ENCODE measurements at regions not wholly inside any gene's neighbourhood (a gene's known extent, or its start where the extent isn't known, plus 50 kb on each side); places are given as distances from the start of the nearest gene placed in this dataset.
"Not testable (repeated sequence)": the region's sequence is repeated elsewhere in the genome, so short reads cannot be mapped to it uniquely, and the experiment has no call there.

DNA sequence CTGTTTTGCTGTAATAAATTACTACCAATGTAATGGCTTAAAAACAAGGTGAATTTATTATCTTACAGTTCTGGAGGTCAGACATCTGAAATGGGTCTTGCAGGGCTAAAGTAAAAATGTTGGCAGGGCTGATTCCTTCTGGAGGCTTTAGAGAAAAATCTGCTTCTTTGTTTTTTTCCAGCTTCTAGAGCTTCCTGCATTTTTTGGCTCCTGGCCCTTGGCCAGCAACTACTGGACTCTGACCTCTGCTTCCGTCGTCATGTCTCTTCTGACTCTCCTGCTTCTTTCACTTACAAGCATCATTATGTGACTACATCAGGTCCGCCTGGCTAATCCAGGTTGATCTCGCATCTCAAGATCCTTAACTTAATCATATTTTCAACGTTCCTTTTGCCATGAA, 350.9 kb downstream of the S1PR1 start:
- DNase-seq, result no peak

GRCh38 chr1:101588677-101589076, 351.9 kb downstream of the S1PR1 start:
- DNase-seq, result no peak

- DNase-seq, result no peak
Measured at GRCh38 chr1:101592845-101593244, 356.0 kb downstream of the S1PR1 start.

- DNase-seq, result no peak
Measured at GRCh38 chr1:101595881-101596374, 359.1 kb downstream of the S1PR1 start.

DNA sequence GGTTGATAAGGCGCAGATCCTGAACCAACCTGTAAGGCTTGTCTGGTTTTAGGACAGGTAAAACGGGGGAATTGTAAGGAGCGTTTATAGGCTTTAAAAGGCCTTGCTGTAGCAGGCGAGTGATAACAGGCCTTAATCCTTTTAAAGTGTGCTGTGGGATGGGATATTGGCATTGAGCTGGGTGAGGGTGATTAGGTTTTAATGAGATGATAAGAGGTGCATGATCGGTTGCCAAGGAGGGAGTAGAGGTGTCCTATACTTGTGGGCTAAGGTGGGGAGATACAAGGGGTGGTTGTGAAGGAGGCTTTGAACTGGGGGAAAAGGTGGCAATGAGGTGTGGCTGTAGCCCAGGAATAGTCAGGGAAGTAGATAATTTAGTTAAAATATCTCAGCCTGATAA, 363.8 kb downstream of the S1PR1 start:
- not testable (repeated sequence) for DNase-seq

DNA sequence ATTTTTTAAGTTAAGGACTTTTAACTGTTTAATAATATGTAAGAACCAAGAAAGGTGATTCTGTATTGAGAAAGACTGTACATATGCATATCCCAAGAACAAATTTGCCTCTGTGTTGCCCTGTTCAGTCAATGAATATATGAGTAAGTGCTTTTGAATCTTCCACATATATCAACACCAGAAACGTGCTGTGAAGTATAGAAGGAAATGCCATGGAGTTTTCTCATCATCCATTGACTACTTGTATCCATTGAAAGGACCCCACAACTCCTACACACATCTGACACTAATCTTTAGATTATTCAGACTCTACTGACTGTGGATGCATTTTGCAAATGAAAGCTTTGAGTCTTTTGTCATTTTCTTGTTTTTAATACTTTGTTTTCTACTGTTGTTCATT, 366.9 kb downstream of the S1PR1 start:
- DNase-seq, result no peak

DNA sequence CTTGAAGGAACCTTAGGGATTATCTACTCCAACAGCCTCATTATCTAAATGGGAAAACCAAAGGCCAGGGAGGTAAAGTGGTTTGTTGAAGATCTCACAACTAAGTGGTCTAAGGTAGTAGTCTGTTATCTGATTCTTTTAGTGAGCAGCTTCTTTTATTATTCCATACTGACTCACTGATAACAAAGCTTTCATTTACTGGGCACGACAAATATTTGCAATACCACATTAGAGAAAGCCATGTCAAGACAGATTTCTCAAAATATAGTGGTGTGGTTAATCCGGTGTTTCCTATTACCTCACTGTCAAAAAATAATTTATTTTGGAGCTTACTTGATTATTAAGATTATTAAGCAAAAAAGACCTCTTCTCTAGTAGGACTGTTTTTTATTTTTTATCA, 369.1 kb downstream of the S1PR1 start:
- no peak for DNase-seq

DNA sequence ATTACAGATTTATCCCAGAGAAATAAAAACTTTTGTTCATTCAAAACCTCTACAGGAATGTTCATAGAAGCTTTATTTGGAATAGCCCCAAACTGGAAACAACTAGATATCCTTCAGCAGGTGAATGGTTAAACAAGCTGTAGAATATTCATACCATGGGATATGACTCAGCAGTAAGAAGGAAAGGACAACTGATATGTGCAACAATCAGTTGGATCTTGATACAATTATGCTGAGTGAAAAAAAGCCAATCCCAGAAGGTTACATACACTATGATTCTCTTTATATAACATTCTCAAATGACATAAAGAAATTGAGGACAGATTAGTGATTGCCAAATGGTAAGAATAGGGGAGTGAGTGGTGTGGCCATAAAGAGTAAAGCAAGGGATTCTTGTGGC, 376.7 kb downstream of the S1PR1 start:
- DNase-seq, result no peak

DNA sequence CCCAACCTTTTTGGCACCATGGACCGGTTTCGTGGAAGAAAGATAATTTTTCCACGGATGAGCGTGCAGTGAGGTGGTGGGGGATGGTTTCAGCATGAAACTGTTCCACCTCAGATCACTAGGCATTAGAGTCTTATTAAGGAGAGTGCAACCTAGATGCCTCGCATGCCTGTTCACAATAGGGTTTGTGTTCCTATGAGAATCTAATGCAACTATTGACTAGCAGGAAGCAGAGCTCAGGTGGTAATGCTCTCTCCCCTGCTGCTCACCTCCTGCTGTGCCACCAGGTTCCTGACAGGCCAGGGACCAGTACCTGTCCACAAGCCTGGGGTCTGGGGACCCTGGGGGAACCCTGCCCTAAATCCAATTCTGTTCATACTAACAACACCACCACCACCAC, 377.8 kb downstream of the OLFM3 start:
- DNase-seq, result no peak

DNA sequence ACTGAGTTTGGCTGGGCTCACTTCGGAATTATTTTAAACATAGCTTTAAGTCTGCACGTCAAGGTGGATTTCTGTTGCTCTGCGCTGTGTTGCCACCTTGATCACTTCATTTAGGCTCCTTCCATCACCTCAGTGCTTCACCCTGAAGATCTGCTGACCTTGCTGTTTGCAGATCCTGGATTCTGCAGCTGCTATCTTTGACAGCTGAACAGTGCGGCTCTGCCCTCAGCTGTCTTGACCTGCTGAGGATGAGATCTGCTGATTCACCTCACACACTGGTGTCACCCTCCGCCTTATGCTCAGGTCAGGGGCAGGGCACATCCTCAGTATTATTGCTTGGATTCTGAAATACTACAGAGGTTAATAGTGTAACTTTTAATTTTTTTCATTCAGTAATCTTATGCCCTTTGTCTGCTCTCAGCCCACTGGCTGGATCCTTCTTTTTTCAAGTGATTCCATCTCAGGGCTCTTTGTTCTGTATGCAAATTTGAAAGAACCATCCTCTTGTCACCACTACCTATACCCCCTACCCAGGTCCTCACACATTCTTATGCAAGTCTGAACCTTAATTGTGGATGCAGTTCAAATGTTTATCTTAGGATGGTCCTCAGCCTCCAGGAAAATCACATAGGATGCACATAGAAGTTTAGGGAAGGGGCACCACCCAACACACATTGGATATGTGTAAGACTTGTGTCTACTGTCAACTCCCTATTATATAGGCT, 364.0 kb downstream of the OLFM3 start:
- no peak for DNase-seq

DNA sequence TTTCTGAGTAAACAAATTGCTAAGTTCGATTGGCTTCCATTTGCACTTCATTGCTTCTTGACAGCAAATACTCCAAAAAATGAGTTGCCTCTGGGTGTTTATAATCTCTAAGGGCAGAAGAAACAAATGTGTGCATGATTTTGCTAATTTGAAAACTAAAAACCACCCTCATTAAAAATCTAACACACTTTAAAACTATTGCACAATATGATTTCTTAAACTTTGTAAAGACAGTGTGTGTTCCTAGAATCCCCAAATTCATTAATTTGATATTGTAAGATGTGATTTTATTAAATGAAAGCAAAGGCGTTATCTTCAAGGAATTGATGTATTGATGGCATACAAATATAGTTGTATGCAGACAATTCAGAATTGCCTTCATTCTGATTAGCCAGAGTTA, 350.9 kb downstream of the OLFM3 start:
- DNase-seq, result no peak

GRCh38 chr1:101652484-101652883, 344.2 kb downstream of the OLFM3 start:
- DNase-seq, result no peak

- DNase-seq, result no peak
Measured at GRCh38 chr1:101653482-101653946, 343.2 kb downstream of the OLFM3 start.

- no peak for DNase-seq
Measured at GRCh38 chr1:101664726-101665125, 332.0 kb downstream of the OLFM3 start.

GRCh38 chr1:101667761-101668160, 329.0 kb downstream of the OLFM3 start:
- no peak for DNase-seq

GRCh38 chr1:101683136-101683535, 313.6 kb downstream of the OLFM3 start:
- no peak for DNase-seq

GRCh38 chr1:101683561-101683960, 313.2 kb downstream of the OLFM3 start:
- no peak for DNase-seq

- no peak for DNase-seq
Measured at GRCh38 chr1:101697072-101697471, 299.7 kb downstream of the OLFM3 start.

DNA sequence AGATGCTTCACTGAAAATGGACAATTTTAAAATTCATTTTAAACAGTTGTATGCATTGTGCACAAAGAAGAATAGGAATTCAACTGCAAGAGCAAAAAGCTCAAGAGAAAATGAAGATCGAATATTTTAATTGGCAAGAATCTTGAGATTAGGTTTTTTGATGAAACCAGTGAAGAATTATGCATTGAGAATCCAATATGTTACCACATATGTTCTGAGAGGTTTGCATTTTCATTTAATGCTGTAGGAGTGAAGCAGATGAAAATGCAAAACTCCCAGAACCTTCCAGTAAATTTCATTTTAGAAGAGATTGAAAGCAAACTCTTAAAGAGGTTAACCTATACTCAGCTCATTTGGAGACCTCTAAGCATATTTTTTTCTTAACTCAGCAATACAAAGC, 298.0 kb downstream of the OLFM3 start:
- DNase-seq, result no peak

DNA sequence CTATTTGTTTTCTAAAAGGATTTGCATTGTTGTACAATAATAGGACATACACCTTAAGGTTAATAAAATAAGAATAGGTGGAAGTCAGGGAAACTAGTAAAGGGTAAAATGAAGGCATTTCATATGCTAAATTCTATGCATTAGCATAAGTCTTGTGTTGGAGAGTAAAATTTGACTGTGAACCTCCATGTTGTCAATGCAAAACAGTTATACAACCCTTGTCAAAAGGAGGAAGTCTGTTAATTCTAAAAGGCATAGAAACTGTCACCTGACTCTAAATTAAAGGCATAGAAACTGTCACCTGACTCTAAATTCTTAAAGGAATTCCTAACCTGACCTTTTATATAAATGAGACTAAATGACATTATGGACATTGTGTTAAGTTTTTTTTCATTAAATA, 291.8 kb downstream of the OLFM3 start:
- DNase-seq, result no peak

DNA sequence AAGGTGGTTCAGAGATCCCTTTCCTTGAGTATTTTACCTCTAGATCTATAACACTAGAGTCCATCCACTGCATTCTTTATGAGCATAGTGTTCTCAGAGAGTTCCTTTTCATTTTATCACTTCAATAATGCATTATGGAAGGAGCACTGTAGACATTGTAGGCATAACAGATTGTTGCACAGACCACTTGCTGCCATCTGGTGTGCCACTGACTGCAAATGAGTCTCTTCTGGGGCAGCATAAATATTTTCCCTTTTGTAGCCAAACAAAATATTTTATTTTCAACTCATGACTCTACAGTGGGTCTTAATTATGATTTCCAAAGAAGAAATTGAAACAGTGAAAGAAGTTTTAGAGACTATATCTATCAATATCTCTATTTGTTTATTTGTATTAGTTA, 290.4 kb downstream of the OLFM3 start:
- no peak for DNase-seq

DNA sequence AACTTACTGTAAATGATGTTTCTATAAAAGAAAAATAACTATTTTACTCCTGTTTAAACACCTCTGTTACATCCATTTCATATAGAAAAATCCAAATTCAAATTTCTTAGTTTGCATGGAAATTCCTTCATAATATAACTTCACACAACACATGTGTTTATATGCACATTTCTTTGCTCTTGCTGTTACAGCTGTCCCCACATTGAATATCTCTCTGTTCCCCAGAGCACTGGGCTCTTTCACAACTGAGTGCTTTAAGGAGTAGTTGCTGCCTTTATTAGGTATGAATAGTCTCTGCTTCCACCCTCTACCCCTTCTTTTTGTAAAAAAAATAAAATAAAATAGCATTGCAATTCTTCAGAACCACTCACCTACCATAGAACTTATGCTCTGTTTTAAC, 287.0 kb downstream of the OLFM3 start:
- DNase-seq, result no peak

DNA sequence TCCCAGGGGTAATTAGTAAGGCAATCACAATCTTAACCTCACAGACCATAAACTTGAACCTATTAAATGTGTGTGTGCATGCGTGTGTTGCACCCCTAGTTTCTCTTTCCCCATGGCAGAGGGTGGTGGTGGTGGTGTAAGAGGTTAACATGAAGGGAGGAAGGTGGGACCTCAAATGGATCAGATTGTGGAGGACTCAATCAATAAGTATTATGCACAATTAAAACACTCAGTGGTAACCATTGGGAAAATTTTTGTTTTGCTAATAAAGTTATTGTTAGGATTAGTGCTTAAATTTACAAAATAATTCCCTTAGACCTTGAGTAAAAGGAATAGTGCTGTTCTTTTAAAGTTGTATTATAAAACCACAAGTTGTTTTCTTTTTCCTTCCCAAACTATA, 283.0 kb downstream of the OLFM3 start:
- no peak for DNase-seq

- DNase-seq, result no peak
Measured at GRCh38 chr1:101723415-101723814, 273.3 kb downstream of the OLFM3 start.

GRCh38 chr1:101728029-101728428, 268.7 kb downstream of the OLFM3 start:
- no peak for DNase-seq
